ENCODE measurements at regions not wholly inside any gene's neighbourhood (a gene's known extent, or its start where the extent isn't known, plus 50 kb on each side); places are given as distances from the start of the nearest gene placed in this dataset.

DNA sequence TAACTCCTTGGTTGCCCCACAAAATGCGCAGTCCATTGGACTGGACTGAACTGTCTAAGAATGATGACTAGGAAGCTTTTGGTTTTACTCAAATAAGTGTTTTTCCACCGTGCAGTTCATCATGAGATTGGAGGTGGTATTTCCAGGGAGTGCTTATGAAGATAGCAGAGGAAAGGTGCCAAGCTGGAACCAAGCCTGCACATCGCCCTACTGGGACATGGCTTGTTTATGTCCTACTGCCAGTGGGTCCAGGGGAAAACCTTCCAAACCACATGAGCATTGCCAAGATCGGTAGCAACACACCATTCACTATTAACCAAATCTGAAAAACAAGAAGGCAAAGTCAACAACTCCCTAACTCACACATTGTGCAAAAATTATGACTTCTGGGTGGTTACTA is 54.7 kb upstream of the DSCAM start:
- no peak for DNase-seq

DNA sequence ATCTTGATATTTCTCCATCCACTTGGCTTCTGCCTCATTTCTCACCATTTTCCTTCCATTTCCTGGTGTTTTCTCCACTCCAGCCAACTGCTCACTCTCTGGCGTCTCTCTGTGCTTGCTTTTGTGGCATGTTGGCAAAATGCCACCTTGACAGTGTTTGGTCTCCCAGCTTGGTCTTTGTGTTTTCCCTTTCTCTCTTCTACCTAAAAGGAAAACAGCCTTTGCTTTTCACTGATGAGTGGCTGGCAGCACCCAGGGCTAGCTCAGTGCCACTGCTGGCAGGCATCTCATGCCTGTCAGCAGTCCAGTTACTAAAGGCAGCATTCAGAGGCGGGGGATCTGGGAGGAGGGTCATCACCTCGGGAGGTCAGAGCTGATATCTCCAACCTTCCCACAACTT is 55.3 kb upstream of the DSCAM start:
- DNase-seq = no peak

DNA sequence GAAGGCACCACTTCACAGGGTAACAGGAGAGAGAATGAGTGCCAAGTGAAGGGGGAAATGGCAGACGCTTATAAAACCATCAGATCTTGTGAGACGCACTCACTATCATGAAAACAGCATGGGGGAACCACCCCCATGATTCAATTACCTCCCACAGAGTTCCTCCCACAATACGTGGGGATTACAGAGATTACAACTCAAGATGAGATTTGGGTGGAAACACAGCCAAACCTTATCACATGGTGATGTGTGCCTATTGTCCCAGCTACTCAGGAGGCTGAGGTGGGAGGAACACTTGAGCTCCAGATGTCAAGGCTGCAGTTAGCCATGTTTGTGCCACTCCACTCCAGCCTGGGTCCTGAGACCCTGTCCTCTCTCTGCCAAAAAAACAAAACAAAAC is 56.0 kb upstream of the DSCAM start:
- no peak for DNase-seq

DNA sequence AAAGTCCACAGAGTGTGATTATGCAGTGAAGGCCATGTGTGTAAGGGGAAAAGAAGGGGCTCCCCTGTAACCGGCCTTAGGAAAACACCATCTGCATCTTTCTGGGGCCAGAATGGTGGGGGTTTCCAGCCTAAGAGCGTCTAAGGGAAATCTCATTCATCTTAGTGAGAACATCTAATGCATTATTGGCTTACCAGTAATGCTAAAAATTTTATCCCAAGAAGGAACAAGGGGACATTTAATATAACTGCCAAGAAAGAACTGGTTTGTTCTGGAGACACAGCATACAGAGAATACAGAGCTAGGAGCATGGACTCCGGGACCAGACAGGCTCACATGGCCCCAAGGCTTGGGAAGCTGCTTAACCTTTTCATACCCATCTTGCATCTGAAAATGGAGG is 58.3 kb upstream of the DSCAM start:
- no peak for DNase-seq

DNA sequence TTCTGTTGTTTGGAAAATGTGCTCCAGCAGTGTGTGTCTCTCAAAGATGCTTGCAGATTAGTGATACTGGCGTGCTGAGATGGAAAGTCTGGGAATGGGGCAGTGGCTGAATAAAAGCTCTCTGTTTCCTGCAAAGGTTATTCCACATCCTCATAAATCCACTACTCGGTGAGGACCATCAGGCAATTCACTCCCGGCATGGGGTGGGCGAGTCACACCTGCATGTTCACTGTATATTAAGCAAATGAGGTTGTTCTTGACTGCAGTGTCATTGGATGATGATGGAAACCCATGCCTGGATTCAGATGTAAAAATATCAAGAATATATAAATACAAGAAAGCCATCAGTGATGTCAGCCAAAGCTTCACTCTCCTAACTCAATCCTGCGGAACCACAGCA is 65.4 kb upstream of the DSCAM start:
- DNase-seq = no peak

DNA sequence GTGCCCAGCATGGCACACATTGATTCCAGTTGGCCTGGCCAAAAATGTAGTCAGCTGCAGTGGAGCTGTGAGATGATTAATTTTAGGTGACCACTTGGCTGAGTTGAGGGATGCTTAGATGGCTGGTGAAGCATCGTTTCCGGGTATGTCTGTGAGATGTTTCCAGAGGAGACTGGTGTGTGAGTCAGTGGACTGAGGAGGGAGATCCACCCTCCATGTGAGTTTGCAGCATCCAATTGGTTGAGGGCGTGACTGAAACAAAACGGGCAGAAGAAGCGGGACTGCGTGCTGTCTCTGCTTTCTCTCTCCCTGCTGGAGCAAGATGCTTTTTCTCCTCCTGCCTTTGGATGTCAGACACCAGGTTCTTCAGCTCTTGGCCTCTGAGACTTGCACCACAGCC is 68.2 kb upstream of the DSCAM start:
- DNase-seq = no peak

DNA sequence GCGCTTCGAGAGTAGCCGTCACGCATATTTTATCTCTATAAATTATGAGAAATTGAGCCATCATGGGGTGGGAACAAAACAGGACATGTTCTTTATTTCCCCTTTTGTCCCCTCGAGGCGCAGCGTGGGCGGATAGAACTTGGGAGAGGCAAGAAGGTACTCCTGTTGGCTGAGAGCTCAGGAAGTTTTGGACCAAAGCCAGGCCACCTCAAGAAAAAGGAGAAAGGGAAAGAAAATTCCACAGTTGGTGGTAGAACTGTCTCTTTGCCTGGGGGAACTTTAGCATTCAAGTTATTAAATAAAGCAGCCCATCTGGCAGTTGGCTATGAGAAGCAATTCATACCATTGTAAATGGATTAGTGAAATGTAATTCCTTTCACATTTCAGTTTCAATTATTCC is 76.4 kb upstream of the DSCAM start:
- no peak for DNase-seq

DNA sequence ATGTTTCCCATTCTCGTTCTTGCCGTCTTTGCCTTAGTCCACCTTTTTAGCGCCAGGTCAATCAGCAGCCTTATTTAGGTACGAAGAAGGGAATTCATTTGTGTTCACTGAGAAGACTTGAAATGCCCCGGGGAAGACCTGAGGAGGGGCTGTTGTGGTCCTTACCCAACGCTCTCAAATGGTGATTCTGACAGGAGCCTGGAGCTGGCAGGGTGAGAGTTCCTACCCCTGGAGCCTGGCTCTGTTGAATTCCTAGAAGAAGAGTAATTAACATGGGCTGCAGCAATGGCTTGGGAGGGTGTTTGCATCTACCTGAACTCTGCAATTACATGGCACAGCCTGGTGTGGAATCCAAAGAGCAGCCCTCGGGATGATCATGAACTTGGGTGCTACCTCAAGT is 76.9 kb upstream of the DSCAM start:
- DNase-seq = no peak

DNA sequence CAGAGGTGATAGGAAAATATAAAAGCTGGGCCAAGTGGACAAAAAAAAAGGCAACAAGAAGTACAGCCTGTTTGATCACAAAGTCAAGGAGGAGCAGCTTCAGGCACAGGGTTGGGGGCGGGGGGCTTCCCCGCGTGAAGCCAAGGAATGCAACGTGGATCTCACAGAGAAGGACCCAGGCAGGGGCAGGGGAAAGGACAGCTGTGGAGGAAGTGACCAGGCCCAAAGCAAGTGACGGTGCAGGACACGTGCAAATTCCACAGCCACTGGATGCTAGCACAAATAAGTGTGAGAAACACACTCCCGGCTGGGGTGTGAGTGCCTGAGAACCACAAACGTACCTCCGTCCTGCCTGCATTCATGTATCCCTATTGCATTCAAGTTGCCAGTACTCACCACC is 77.7 kb upstream of the DSCAM start:
- DNase-seq = no peak

DNA sequence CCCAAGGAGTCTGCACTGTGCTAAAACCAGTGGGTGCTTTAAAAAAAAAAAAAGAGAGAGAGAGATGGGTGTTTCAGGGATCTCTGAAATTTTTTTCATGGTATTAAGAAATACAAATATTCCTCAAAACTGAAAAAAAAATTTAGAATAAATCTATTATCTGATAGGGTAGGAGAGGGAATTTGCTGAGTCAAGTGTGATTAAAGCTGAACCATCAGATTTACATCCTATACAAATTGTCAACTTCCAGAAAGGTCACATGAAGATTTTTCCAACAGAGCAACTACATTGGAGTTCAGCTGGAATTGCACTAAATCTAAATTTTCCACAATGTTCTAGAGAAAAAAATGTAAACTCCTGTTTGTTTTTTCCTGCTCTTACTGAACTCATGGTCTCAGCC is 79.3 kb upstream of the DSCAM start:
- DNase-seq = no peak

DNA sequence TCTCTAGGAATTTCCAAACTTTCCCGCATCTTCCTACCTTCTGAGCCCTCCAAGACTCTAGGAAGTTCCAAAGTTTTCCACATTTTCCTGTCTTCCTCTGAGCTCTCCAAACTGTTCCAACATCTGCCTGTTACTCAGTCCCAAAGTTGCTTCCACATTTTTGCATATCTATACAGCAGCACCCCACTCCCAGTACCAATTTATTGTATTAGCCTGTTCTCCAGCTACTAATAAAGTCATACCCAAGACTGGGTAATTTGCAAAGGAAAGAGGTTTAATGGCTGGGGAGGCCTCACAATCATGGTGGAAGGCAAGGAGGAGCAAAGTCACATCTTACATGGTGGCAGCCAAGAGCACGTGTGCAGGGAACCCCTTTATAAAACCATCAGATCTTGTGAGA is 82.9 kb upstream of the DSCAM start:
- DNase-seq = no peak

DNA sequence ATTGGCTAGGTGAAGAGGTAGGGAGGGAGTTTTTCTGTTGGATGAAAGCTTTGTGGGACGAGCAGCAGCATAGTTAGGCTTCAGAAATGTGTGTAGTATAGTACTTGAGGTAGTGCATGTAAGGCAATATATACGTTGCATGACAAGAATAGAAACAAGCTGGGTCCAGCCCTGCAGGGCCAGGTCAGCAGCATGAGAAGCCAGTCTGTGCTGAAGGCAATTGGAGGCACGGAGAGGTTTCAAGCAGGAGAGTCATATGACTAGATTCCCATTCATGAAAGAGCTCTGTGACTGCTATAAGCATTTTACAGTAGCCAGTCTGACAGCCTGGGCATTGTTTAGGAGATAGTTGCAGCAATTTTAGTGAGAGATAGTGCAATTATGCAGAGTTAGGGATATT is 84.2 kb upstream of the DSCAM start:
- no peak for DNase-seq

DNA sequence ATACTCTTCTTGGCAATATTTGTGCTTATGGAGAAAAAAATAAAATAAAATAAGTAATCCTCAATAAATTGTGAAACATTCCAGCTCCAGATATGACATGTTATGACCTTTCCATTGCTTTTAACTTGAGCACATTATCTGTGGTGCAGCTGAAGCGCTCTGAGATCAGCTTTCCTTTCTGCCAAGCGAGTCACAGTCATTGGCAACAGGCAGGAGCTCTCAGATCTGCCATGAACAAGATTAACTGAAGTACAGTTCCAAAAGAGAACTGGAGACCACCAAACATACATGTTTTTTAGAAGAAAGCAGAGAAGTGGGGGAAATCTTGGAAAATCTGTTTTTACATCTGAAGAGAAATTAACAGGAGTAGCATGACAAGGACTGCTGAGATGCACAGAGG is 89.2 kb upstream of the DSCAM start:
- no peak for DNase-seq

DNA sequence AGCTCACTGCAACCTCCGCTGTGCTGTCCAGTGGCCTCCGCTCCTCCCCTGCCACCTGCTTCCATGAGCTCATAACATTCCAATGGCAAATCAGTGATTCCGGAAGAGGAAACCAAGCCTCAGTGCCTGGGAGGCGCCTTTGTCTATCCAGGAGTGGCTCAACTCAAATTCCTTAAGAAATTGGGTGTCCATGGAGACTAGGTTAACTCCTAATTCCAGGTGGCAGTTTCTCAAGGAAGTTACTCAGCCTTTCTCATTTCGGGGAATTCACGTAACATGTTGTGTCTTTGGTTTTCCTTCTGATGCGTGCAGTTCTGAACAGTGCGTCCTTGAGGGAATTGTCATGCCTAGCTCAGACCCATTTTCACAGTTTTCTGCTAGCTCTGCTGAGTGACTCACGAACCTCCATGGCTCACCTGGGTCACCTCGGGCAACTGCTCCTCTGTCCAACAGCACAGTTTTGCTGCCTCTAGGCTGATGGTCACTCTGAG is 89.9 kb upstream of the DSCAM start:
- DNase-seq = no peak

DNA sequence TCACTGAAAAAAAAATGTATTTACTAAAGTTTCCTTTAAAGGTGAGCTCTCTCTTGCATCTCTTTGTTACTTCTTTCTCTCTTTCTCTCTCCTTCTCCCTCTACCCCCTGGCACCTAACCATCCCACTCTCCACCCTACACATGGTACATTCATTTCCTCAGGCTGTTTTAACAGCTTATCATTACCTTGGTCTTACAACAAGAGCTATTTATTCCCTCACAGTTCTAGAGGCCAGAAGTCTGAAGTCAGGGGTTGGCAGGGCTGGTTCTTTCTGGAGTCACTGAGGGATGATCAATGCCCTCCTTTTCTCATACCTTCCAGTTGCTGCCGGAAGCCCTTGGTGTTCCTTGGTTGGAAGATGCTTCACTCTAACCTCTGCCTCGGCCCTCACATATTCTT is 91.1 kb upstream of the DSCAM start:
- no peak for DNase-seq

DNA sequence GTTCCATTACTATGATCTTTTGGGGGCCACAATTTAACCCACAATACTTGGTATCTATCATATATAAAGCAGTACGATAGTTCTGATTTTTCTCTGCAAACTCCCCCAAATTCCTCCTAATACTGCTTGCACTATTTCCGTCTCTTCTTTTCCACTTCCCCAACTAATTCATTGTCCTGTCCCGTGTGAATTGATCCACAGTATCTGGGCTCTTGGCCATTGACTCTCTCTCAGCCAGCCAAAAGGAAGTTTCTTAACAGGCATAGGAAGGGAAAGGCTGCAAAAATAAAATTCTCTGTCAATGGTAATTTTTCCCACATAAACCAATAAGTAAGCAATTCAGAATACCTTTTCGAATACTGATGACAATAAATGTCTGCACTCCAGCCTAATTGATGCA is 91.7 kb upstream of the DSCAM start:
- no peak for DNase-seq

DNA sequence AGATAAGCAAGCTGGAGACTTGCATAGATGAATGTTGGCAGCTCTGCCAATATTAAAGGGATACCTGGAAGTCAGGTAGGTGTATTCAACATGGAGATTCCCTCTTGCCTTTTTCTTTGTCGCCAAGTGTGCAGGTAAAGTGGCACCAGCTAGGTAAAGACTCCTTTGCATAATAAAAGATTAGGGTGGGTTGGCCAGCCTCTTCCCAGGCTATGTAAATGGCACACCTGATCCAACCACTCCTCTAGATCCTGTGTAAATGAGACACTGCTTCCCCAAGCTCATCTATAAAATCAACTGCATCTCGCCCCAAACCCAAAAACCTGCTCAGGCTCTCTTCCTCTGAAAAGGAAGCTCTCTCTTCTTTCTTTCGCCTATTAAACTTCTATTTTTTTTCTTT is 100.8 kb upstream of the DSCAM start:
- no peak for DNase-seq

DNA sequence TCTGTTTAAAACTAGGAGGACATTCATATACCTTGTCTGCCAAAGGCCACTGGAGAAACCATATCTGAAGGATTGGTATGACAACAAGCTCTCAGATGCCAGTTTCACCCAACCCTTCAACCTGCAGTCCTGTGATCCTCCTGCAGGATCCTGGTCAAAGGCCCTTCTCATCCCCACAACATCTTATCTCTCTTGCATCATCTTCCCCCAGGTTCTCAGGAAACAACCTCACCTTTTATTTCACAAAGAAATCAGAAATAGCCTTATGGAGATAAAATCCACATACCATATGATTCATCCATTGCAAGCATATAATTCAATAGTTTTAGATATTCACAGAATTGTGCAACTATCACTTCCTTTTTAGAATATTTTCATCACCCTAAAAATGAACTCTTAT is 104.0 kb upstream of the DSCAM start:
- no peak for DNase-seq

DNA sequence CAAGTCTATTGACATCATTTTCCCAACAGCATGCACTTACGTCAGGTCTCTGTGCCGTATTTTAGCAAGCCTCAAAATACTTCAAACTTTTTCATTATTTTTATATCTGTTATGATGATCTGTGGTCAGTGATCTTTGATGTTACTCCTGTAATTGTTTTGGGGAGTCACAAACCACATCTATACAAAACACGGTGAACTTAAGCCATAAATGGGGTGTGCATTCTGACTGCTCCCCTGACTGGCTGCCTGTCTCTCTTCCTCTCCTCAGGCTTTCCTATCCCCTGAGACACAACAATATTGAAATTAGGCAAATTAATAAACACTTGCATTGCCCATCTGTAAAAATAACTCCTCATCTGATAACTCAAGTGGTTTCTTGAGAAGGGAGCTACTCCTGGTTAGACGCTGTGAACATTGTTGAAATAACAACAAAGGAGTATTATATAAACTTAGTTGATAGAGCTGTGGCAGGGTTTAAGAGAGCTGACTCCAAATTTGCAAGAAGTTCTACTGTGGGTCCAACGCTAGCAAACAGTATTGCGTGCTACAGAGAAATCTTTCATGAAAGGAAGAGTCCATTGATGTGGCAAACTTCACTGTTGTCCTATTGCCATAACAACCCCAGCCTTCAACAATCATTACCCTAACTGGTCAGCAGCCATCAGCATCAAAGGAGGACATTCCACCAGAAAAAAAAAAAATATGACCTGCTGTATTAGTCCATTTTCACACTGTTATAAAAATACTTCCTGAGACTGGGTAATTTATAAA is 105.8 kb upstream of the DSCAM start:
- DNase-seq = no peak

DNA sequence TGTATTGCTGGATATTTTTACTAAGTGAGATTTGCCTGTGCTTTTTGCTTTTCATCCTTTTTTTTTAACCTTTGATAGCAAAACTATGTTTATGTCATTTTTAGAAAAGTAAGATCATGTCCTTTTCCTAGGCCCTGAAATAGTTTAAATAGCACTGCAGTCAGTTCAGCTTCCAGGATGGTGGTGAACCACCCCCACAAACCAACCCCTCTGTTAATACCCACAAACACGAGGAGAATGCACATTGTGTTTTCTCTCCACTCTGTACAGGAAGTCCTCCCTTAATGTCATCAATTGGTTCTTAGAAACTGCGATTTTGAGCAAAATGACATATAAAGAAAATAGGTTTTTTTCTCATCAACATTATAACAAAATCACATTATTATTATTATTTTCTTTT is 117.7 kb upstream of the DSCAM start:
- DNase-seq = no peak

DNA sequence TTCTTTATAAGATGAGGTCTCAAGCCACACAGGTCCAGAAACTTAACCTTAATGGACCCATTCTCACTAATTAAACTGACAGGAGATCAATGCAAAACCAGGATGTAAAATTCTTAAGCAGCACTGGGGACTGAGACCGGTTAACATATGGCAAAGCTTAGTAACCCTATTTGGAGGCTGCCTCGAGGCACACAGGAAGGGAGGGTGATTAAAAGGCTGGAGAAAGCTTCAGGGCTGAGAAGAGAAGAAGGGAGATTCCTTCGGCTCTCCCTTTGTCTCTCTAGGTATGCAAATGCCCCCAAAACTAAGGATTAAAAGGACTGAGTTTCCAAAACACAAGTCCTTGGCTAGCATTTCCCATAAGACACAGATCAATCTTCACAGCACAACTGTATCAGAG is 120.8 kb upstream of the DSCAM start:
- no peak for DNase-seq

DNA sequence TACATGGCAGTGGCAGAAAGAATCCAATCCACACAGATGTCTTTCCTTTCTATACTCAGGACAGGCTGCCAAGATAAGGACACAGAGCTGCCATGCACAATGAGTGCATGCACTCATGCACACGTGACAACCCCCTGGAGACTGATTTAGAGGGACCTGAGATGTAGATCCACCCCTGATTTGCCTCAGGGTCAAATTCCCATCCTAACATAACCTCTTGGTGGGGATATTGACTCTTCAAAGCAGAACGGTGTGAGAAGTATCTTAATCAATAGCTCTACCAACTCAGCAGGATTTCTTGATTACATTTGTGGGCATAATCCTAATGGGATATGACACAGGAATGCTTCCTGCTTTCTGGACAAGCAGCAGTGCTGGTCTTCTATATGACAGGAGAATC is 125.2 kb upstream of the DSCAM start:
- no peak for DNase-seq

DNA sequence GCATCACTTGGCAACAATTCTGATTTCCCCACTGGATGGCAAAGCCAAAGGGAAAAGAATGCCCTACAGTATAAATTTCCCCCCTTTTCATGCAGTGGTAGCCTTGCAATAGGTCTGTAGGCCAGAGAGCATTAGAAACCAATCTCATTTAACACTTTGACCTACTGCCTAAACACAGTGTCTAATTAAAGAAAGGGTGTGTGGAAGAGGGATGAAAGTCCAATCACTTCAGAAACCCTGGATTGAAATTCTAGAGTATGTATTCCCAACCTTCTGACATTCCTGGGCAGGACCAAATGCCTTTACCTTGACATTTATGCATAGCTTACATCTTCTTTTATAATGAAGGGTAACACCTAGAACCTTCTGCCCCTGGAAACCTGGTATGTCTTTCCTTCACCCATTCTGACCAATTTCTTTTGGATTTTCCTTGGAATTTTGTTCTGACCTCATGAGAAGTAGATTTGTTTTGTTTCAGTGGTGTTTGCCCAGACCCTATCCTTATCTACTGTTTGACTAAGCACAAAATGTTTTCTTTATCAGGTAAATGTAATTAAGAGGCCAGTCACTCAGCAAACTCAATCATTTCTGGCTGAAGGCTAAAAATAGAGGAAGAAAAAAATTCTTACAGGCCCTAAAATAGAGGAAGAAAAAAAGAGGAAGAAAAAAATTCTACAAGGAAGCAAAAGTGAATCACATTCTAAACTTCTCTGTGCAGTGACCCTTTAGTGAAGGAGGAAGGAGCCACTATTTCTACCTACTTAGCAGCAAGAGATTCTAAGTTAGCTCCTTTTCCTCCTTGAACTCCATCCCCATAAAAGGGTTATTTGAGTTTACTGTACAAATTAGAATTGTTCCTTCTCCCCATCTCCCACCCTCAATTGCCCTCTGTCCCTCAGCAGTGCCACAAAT is 129.5 kb upstream of the DSCAM start:
- DNase-seq = no peak
